HG02763 (cell line): ENCODE measurements at regions not wholly inside any gene's neighbourhood (a gene's known extent, or its start where the extent isn't known, plus 50 kb on each side); places are given as distances from the start of the nearest gene placed in this dataset.
A peak's percentile ranks its signal among the peaks of the same experiment; 100 is the strongest.
"Not testable (repeated sequence)": the region's sequence is repeated elsewhere in the genome, so short reads cannot be mapped to it uniquely, and the experiment has no call there.

Experiments
- ATAC-seq: cut with Tn5 transposase; IDR thresholded peaks from one replicate; pipeline ENCODE4 v1.9.1; 2021; ENCODE audit warnings: mild to moderate bottlenecking, moderate library complexity; ENCODE audit not compliant: unreplicated experiment

- not testable (repeated sequence) for ATAC-seq
These were observed 116.5 kb upstream of the AKAP13 start for GRCh38 chr15:85263842-85264440.

GRCh38 chr15:85264614-85265190, 115.7 kb upstream of the AKAP13 start:
- not testable (repeated sequence) for ATAC-seq

- not testable (repeated sequence) for ATAC-seq
These were observed 113.1 kb upstream of the AKAP13 start for GRCh38 chr15:85267158-85267857.

GRCh38 chr15:85274315-85275050, 105.9 kb upstream of the AKAP13 start:
- no peak for ATAC-seq

GRCh38 chr15:85276508-85276907, 103.9 kb upstream of the AKAP13 start:
- no peak for ATAC-seq

- ATAC-seq, result no peak
These were observed 103.5 kb upstream of the AKAP13 start for GRCh38 chr15:85276921-85277320.

- no peak for ATAC-seq
These were observed 102.5 kb upstream of the AKAP13 start for GRCh38 chr15:85277847-85278370.

GRCh38 chr15:85280203-85280602, 100.2 kb upstream of the AKAP13 start:
- ATAC-seq, result no peak

- ATAC-seq, result no peak
These were observed 99.0 kb upstream of the AKAP13 start for GRCh38 chr15:85281293-85281882.

- ATAC-seq, result no peak
These were observed 97.8 kb upstream of the AKAP13 start for GRCh38 chr15:85282504-85283115.

GRCh38 chr15:85283815-85284214, 96.6 kb upstream of the AKAP13 start:
- peak; percentile 59 for ATAC-seq

- peak; percentile 86 for ATAC-seq
These were observed 95.9 kb upstream of the AKAP13 start for GRCh38 chr15:85284497-85284896.

GRCh38 chr15:85289677-85290365, 90.6 kb upstream of the AKAP13 start:
- no peak for ATAC-seq

- ATAC-seq, result not testable (repeated sequence)
These were observed 87.8 kb upstream of the AKAP13 start for GRCh38 chr15:85292583-85292982.

GRCh38 chr15:85296615-85297402, 83.6 kb upstream of the AKAP13 start:
- ATAC-seq, result peak; percentile 84

GRCh38 chr15:85297537-85297936, 82.9 kb upstream of the AKAP13 start:
- ATAC-seq, result no peak

- no peak for ATAC-seq
These were observed 82.0 kb upstream of the AKAP13 start for GRCh38 chr15:85298366-85298765.

- ATAC-seq, result no peak
These were observed 81.5 kb upstream of the AKAP13 start for GRCh38 chr15:85298941-85299340.

- ATAC-seq, result no peak
These were observed 78.1 kb upstream of the AKAP13 start for GRCh38 chr15:85302271-85302670.
